Stimulated activated CD4-positive, alpha-beta T cell treated with anti-CD3 and anti-CD28 coated beads, Interleukin-2, amount 100 ng/mL, for 24 hours (primary cell): ENCODE measurements at regions not wholly inside any gene's neighbourhood (a gene's known extent, or its start where the extent isn't known, plus 50 kb on each side); places are given as distances from the start of the nearest gene placed in this dataset.
"Not testable (repeated sequence)": the region's sequence is repeated elsewhere in the genome, so short reads cannot be mapped to it uniquely, and the experiment has no call there.

Experiments used
- DNase-seq, 2 donors: peaks; one replicate each; pipeline ENCODE4 v3.0.0-alpha.2; 2020

- DNase-seq: no peak
Observed at GRCh38 chr21:23950344-23950743, 1656.9 kb downstream of the MRPL39 start.

- DNase-seq: no peak
Observed at GRCh38 chr21:23949493-23949892, 1657.8 kb downstream of the MRPL39 start.

- no peak for DNase-seq
Observed at GRCh38 chr21:23939369-23940065, 1667.8 kb downstream of the MRPL39 start.

GRCh38 chr21:23936991-23937390, 1670.3 kb downstream of the MRPL39 start:
- no peak for DNase-seq

GRCh38 chr21:23936224-23936623, 1671.1 kb downstream of the MRPL39 start:
- DNase-seq: no peak

GRCh38 chr21:23930565-23930964, 1676.7 kb downstream of the MRPL39 start:
- DNase-seq: no peak

GRCh38 chr21:23926430-23926829, 1680.9 kb downstream of the MRPL39 start:
- DNase-seq: not testable (repeated sequence)

- DNase-seq: no peak
Observed at GRCh38 chr21:23921670-23922418, 1685.4 kb downstream of the MRPL39 start.

- DNase-seq: no peak
Observed at GRCh38 chr21:23900727-23901126, 1706.6 kb downstream of the MRPL39 start.

- DNase-seq: no peak
Observed at GRCh38 chr21:23899561-23899960, 1707.7 kb downstream of the MRPL39 start.

- DNase-seq: no peak
Observed at GRCh38 chr21:23890652-23891051, 1716.6 kb downstream of the MRPL39 start.

GRCh38 chr21:23887725-23888306, 1719.5 kb downstream of the MRPL39 start:
- peak; percentile 15 to 26 for DNase-seq

GRCh38 chr21:23886828-23887724, 1720.2 kb downstream of the MRPL39 start:
- DNase-seq: no peak

GRCh38 chr21:23881783-23882182, 1725.5 kb downstream of the MRPL39 start:
- no peak for DNase-seq

- no peak for DNase-seq
Observed at GRCh38 chr21:23876925-23877558, 1730.2 kb downstream of the MRPL39 start.

GRCh38 chr21:23874271-23874670, 1733.0 kb downstream of the MRPL39 start:
- no peak for DNase-seq

GRCh38 chr21:23861911-23862504, 1745.3 kb downstream of the MRPL39 start:
- no peak for DNase-seq

- DNase-seq: peak in 1 of 2 donors; percentile 2
Observed at GRCh38 chr21:23858878-23859277, 1748.4 kb downstream of the MRPL39 start.

- no peak for DNase-seq
Observed at GRCh38 chr21:23853796-23854379, 1753.4 kb downstream of the MRPL39 start.

GRCh38 chr21:23837564-23837963, 1769.7 kb downstream of the MRPL39 start:
- no peak for DNase-seq

GRCh38 chr21:23822760-23823159, 1784.5 kb downstream of the MRPL39 start:
- no peak for DNase-seq

- DNase-seq: no peak
Observed at GRCh38 chr21:23817337-23817736, 1789.9 kb downstream of the MRPL39 start.
